Activated T-helper 17 cell treated with anti-CD3 and anti-CD28 coated beads, Interleukin-2, amount 50 U/mL, for 72 hours (primary cell): ENCODE measurements at regions not wholly inside any gene's neighbourhood (a gene's known extent, or its start where the extent isn't known, plus 50 kb on each side); places are given as distances from the start of the nearest gene placed in this dataset.

ENCODE experiments used
- ATAC-seq: fragments of 150-1000 bp; cut with Tn5 transposase; replicated peaks from 2 replicates; pipeline ENCODE4 v1.10.0; 2021; ENCODE audit warnings: mild to moderate bottlenecking, moderate library complexity
- H3K27ac Mint-ChIP-seq: one replicate; pipeline ENCODE4 v1.8.0; 2022; ENCODE audit warnings: mixed read lengths
- H3K27me3 Mint-ChIP-seq: one replicate; pipeline ENCODE4 v1.8.0; 2022; ENCODE audit warnings: mixed read lengths
- H3K36me3 Mint-ChIP-seq: one replicate; pipeline ENCODE4 v1.8.0; 2022; ENCODE audit warnings: low read depth, mild to moderate bottlenecking, mixed read lengths
- H3K4me1 Mint-ChIP-seq: one replicate; pipeline ENCODE4 v1.8.0; 2022; ENCODE audit warnings: mixed read lengths
- H3K4me3 Mint-ChIP-seq: one replicate; pipeline ENCODE4 v1.8.0; 2022; ENCODE audit warnings: mild to moderate bottlenecking, mixed read lengths
- H3K9me3 Mint-ChIP-seq: one replicate; pipeline ENCODE4 v1.8.0; 2022; ENCODE audit warnings: mixed read lengths

GRCh38 chr9:1115370-1115769, 65.2 kb downstream of the DMRT2 start:
- Mint-ChIP-seq H3K9me3 (no peaks in the 10 kb centered on the region), H3K36me3 (no peaks in the 10 kb centered on the region), H3K27ac (no peak overlapping the region), H3K27me3 (peaks cover 13% of the 10 kb centered on the region), H3K4me1 (no peaks in the 10 kb centered on the region), H3K4me3 (no peak overlapping the region)
- no peak for ATAC-seq

DNA sequence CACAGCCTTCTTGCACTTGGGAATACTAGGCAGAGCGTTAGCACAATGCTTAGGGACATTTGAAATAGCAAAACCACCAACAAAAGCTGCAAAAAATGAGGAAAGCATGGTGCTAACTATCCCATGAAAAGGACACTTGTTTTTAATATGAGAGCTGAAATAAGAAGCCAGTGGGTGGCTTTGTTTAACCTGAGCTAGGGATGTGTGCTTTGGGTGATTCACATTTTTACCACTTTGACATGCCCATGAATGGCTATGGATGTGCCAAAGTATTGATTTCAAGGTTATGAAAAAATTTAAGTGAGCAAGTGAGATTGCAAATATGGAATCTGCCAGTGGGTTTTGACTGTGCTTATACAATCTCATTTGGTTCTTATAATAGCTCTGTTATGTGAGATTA, 67.3 kb downstream of the DMRT2 start:
- no peaks in the 10 kb centered on the region for H3K4me1 Mint-ChIP-seq
- no peaks in the 10 kb centered on the region for H3K9me3 Mint-ChIP-seq
- no peak overlapping the region for H3K4me3 Mint-ChIP-seq
- H3K36me3 Mint-ChIP-seq, result no peaks in the 10 kb centered on the region
- no peak for ATAC-seq
- no peak overlapping the region for H3K27ac Mint-ChIP-seq
- peaks cover 15% of the 10 kb centered on the region for H3K27me3 Mint-ChIP-seq

- Mint-ChIP-seq H3K36me3 (no peaks in the 10 kb centered on the region), H3K9me3 (no peaks in the 10 kb centered on the region), H3K27ac (no peak overlapping the region), H3K4me1 (no peaks in the 10 kb centered on the region), H3K4me3 (no peak overlapping the region), H3K27me3 (peaks cover 18% of the 10 kb centered on the region)
- ATAC-seq, result no peak
Observed at GRCh38 chr9:1120500-1121165, 70.5 kb downstream of the DMRT2 start.

DNA sequence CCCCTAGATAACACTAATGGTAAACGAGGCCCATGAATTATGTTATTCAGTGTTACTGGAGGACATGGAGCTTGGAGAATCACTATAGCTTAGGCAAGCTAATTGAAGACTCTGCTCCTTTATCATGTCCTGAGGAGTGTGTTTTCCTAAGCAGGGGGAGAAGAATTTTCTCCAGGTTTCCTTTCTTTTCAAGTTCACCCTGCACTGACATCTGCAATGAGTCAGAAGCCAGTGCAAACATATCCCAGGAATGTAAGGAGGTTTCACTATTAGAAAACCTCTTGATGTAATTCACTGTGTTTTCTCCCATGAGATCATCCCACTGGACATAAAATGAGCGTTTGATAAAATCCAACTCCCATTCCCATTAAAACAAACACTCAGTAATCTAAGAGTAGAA, 75.6 kb downstream of the DMRT2 start:
- no peaks in the 10 kb centered on the region for H3K4me1 Mint-ChIP-seq
- no peaks in the 10 kb centered on the region for H3K9me3 Mint-ChIP-seq
- H3K27me3 Mint-ChIP-seq, result peaks cover 18% of the 10 kb centered on the region
- ATAC-seq, result no peak
- no peaks in the 10 kb centered on the region for H3K36me3 Mint-ChIP-seq
- H3K4me3 Mint-ChIP-seq, result no peak overlapping the region
- H3K27ac Mint-ChIP-seq, result no peak overlapping the region

DNA sequence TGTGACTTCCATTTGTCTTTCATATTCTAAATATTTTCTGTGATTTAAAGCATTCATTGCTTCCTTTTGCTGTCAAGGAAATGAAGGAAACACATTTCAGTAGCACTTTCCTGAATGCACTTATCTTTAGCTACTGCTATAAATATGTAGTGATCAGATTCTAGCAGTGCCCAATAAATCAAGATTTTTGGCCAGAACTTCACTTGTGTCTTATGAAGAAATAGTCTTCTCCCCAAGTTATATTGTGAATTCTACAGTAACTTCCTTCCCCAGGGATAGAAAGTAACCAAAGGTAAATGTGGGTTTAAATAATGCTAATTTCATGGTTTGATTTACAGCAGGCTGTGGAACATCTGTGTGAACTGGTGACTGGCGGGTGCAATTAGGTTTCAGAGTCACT, 77.9 kb downstream of the DMRT2 start:
- Mint-ChIP-seq H3K4me1 (no peaks in the 10 kb centered on the region), H3K4me3 (no peak overlapping the region), H3K36me3 (no peaks in the 10 kb centered on the region), H3K27me3 (peaks cover 22% of the 10 kb centered on the region), H3K27ac (no peak overlapping the region), H3K9me3 (peaks cover 5% of the 10 kb centered on the region)
- no peak for ATAC-seq

- H3K4me1 Mint-ChIP-seq, result no peaks in the 10 kb centered on the region
- H3K27me3 Mint-ChIP-seq, result peaks cover 18% of the 10 kb centered on the region
- H3K27ac Mint-ChIP-seq, result no peak overlapping the region
- peaks cover 5% of the 10 kb centered on the region for H3K9me3 Mint-ChIP-seq
- ATAC-seq, result no peak
- no peak overlapping the region for H3K4me3 Mint-ChIP-seq
- H3K36me3 Mint-ChIP-seq, result no peaks in the 10 kb centered on the region
Observed at GRCh38 chr9:1129382-1129781, 79.2 kb downstream of the DMRT2 start.

DNA sequence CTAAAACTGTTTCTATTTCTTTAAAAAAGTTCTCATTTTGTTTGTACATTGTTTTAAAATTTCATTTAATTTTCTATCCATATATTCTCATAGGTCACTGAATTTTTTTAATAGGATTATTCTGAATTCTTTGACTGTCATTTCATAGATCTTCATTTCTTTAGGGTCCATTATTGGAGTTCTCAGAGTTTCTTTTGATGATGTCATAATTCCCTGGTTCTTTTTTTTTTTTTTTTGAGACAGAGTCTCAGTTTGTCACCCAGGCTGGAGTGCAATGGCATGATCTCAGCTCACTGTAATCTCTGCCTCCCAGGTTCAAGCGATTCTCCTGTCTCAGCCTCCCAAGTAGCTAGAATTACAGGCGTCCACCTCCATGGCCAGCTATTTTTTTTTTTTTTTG, 89.9 kb downstream of the DMRT2 start:
- H3K36me3 Mint-ChIP-seq, result no peaks in the 10 kb centered on the region
- no peak overlapping the region for H3K27ac Mint-ChIP-seq
- no peak overlapping the region for H3K4me3 Mint-ChIP-seq
- peaks cover 22% of the 10 kb centered on the region for H3K9me3 Mint-ChIP-seq
- no peaks in the 10 kb centered on the region for H3K4me1 Mint-ChIP-seq
- H3K27me3 Mint-ChIP-seq, result peaks cover 7% of the 10 kb centered on the region
- no peak for ATAC-seq

- Mint-ChIP-seq H3K4me3 (no peak overlapping the region), H3K4me1 (no peaks in the 10 kb centered on the region), H3K9me3 (peaks cover 2% of the 10 kb centered on the region), H3K36me3 (no peaks in the 10 kb centered on the region), H3K27ac (no peak overlapping the region), H3K27me3 (peaks cover 1% of the 10 kb centered on the region)
- no peak for ATAC-seq
Observed at GRCh38 chr9:1151691-1152090, 101.5 kb downstream of the DMRT2 start.

DNA sequence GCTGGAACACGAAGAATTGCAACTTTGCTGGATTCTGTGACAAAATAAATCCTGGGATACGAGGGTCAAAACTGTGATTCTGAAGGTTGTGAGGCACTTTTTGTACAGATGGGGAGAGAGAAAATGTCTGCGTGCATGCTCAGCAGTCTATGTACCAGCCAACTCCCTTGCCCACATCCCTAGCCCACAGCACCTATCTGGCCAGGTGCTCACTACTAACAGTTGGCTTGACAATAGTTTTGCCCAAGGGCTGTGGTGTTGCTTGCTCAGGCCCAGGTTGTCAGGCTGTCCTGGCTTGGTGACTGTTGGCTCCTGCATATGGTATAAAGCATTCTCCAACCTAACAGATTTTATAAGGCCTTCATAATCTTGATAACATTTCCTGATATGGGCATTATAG, 102.0 kb downstream of the DMRT2 start:
- no peak overlapping the region for H3K27ac Mint-ChIP-seq
- H3K27me3 Mint-ChIP-seq, result no peaks in the 10 kb centered on the region
- H3K9me3 Mint-ChIP-seq, result no peaks in the 10 kb centered on the region
- H3K4me3 Mint-ChIP-seq, result no peak overlapping the region
- no peak for ATAC-seq
- no peaks in the 10 kb centered on the region for H3K36me3 Mint-ChIP-seq
- H3K4me1 Mint-ChIP-seq, result no peaks in the 10 kb centered on the region

- Mint-ChIP-seq H3K27ac (no peak overlapping the region), H3K36me3 (no peaks in the 10 kb centered on the region), H3K9me3 (no peaks in the 10 kb centered on the region), H3K27me3 (no peaks in the 10 kb centered on the region), H3K4me1 (no peaks in the 10 kb centered on the region), H3K4me3 (no peak overlapping the region)
- ATAC-seq, result no peak
Observed at GRCh38 chr9:1154739-1155138, 104.6 kb downstream of the DMRT2 start.

GRCh38 chr9:1155602-1156001, 105.4 kb downstream of the DMRT2 start:
- Mint-ChIP-seq H3K4me3 (no peak overlapping the region), H3K4me1 (no peaks in the 10 kb centered on the region), H3K36me3 (no peaks in the 10 kb centered on the region), H3K27me3 (no peaks in the 10 kb centered on the region), H3K9me3 (no peaks in the 10 kb centered on the region), H3K27ac (no peak overlapping the region)
- no peak for ATAC-seq

DNA sequence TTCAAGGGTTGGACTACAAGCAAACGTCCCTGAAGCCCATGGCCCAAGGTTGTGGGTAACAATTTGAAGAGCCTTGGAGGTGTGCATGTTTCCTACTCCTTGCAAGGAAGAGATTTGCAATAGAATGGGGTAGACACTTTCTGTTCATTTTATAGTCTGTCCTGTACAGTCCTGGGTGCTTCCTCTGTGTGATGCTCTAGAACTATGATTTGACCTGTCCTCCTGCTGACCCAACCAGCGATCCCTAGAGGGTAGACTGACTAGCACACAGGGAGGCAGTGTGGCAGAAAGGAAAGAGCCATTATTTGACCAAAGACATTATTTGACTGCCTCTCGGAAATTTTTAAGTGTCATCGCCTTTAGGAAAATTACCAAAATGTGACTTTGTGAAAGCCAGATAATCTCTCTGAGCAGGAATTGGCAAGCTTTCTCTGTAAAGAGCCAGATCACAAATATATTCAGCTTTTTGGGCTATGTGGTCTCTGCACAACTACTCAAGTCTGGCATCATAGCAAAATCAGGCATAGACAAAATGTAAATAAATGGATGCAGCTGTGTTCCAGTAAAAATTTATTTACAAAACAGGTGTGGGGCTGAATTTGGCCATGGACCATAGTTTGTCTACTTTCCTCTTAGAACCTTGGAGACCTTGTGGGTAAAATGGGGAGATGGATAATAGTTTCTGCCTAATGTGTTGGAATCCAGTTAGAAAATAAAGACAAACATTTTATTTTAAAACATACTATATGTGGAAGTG, 106.8 kb downstream of the DMRT2 start:
- no peak for ATAC-seq
- peaks cover 3% of the 10 kb centered on the region for H3K27me3 Mint-ChIP-seq
- no peak overlapping the region for H3K27ac Mint-ChIP-seq
- H3K4me3 Mint-ChIP-seq, result no peak overlapping the region
- H3K36me3 Mint-ChIP-seq, result no peaks in the 10 kb centered on the region
- H3K9me3 Mint-ChIP-seq, result no peaks in the 10 kb centered on the region
- no peaks in the 10 kb centered on the region for H3K4me1 Mint-ChIP-seq

DNA sequence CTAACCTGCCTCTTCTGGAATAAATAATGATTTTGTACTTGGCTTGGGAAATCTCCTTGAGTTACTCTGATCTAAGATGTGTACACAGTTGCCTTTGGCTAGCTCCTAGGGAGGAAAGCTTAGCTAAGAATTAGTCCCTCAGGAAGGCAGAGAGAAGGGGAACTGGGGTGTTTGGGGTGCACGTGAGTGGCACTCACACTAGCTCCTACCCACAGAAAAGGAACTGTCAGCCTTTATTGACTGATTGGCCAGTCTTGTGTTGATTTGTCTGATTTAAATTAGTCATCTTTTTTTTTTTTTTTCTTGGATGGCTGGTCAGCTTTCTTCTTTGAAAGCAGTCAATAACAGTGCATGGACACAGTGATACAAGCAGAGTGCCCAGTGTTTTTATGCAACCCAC, 107.7 kb downstream of the DMRT2 start:
- H3K4me1 Mint-ChIP-seq, result no peaks in the 10 kb centered on the region
- H3K9me3 Mint-ChIP-seq, result no peaks in the 10 kb centered on the region
- H3K4me3 Mint-ChIP-seq, result no peak overlapping the region
- ATAC-seq, result no peak
- H3K27me3 Mint-ChIP-seq, result peaks cover 3% of the 10 kb centered on the region
- no peak overlapping the region for H3K27ac Mint-ChIP-seq
- H3K36me3 Mint-ChIP-seq, result no peaks in the 10 kb centered on the region

GRCh38 chr9:1170918-1171317, 120.8 kb downstream of the DMRT2 start:
- no peak overlapping the region for H3K27ac Mint-ChIP-seq
- ATAC-seq, result no peak
- peaks cover 8% of the 10 kb centered on the region for H3K9me3 Mint-ChIP-seq
- no peaks in the 10 kb centered on the region for H3K36me3 Mint-ChIP-seq
- no peak overlapping the region for H3K4me3 Mint-ChIP-seq
- H3K4me1 Mint-ChIP-seq, result no peaks in the 10 kb centered on the region
- H3K27me3 Mint-ChIP-seq, result peaks cover 8% of the 10 kb centered on the region

GRCh38 chr9:1171546-1171945, 121.4 kb downstream of the DMRT2 start:
- no peaks in the 10 kb centered on the region for H3K4me1 Mint-ChIP-seq
- H3K27me3 Mint-ChIP-seq, result peaks cover 8% of the 10 kb centered on the region
- no peak for ATAC-seq
- H3K27ac Mint-ChIP-seq, result no peak overlapping the region
- no peaks in the 10 kb centered on the region for H3K36me3 Mint-ChIP-seq
- H3K9me3 Mint-ChIP-seq, result peaks cover 8% of the 10 kb centered on the region
- no peak overlapping the region for H3K4me3 Mint-ChIP-seq
